ENCODE measurements at regions not wholly inside any gene's neighbourhood (a gene's known extent, or its start where the extent isn't known, plus 50 kb on each side); places are given as distances from the start of the nearest gene placed in this dataset.

DNA sequence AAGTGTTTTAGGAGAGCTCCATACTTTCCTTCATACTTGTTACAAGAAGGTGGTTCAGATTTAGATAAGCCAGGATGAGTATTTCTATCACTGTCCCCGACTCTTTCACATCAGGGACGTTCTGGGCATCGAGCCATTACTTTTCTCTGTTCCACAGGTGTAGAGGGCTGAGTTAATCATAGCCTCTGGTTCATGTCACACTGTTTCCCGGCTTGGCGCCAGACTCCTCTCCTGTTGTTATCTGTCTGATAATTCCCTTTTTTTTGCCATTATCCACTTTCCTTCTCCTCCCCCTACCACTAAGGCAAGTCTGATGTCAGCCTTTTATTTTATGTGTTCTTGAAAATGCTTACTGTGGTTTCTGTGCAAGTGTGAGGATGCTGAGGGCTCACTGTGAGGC, 593.4 kb downstream of the UTRN start:
- DNase-seq (ENCODE audit: insufficient read length, low spot score, missing footprints) = no peak
- Histone ChIP-seq H3K9me3 (ENCODE audit: low read depth, low read length) (no peaks in the 10 kb centered on the region), H3K79me2 (ENCODE audit: insufficient read depth, low read length) (no peaks in the 10 kb centered on the region), H3K27ac (ENCODE audit: low read depth, low read length) (no peak overlapping the region), H3K27me3 (ENCODE audit: insufficient read depth, low read length) (no peaks in the 10 kb centered on the region), H2AFZ (ENCODE audit: low read length) (no peak overlapping the region), H4K20me1 (ENCODE audit: insufficient read depth, low read length) (no peaks in the 10 kb centered on the region), H3K36me3 (ENCODE audit: insufficient read depth, low read length) (no peaks in the 10 kb centered on the region), H3K4me2 (ENCODE audit: insufficient read depth, low read length) (no peak overlapping the region), H3K4me3 (ENCODE audit: insufficient read depth, low read length) (no peak overlapping the region), H3K4me1 (ENCODE audit: insufficient read depth, low read length) (peaks cover 3% of the 10 kb centered on the region)
- TF ChIP-seq, protein P1, sequence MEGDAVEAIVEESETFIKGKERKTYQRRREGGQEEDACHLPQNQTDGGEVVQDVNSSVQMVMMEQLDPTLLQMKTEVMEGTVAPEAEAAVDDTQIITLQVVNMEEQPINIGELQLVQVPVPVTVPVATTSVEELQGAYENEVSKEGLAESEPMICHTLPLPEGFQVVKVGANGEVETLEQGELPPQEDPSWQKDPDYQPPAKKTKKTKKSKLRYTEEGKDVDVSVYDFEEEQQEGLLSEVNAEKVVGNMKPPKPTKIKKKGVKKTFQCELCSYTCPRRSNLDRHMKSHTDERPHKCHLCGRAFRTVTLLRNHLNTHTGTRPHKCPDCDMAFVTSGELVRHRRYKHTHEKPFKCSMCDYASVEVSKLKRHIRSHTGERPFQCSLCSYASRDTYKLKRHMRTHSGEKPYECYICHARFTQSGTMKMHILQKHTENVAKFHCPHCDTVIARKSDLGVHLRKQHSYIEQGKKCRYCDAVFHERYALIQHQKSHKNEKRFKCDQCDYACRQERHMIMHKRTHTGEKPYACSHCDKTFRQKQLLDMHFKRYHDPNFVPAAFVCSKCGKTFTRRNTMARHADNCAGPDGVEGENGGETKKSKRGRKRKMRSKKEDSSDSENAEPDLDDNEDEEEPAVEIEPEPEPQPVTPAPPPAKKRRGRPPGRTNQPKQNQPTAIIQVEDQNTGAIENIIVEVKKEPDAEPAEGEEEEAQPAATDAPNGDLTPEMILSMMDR (IDR thresholded peaks at IDR 0.05; ENCODE audit: extremely low read depth, low read depth, low read length) = no peak

DNA sequence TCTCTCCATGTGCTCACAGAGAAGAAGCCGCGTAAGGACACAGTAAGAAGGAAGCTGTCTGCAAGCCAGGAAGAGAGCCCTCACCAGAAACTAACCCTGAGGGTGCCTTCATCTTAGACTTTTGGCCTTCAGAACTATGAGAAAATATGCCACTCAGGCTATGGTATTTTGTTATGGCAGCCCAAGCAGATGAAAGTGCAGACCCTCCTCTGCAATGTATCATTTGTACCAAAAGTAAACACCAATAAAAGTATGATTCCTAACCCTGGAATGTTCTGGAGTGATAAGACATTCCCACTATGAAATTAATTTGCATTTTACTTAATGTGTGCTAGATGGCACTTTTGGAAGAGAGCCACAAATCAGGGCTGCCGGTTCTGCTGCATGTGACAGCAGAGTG, 594.3 kb downstream of the UTRN start:
- Histone ChIP-seq H3K4me2 (ENCODE audit: insufficient read depth, low read length) (no peak overlapping the region), H3K9me3 (ENCODE audit: low read depth, low read length) (no peaks in the 10 kb centered on the region), H3K4me3 (ENCODE audit: insufficient read depth, low read length) (no peak overlapping the region), H2AFZ (ENCODE audit: low read length) (peak overlapping the region; percentile 18), H3K36me3 (ENCODE audit: insufficient read depth, low read length) (no peaks in the 10 kb centered on the region), H3K79me2 (ENCODE audit: insufficient read depth, low read length) (no peaks in the 10 kb centered on the region), H3K4me1 (ENCODE audit: insufficient read depth, low read length) (peaks cover 3% of the 10 kb centered on the region), H3K27me3 (ENCODE audit: insufficient read depth, low read length) (no peaks in the 10 kb centered on the region), H3K27ac (ENCODE audit: low read depth, low read length) (no peak overlapping the region), H4K20me1 (ENCODE audit: insufficient read depth, low read length) (no peaks in the 10 kb centered on the region)
- TF ChIP-seq, protein P1 (IDR thresholded peaks at IDR 0.05; ENCODE audit: extremely low read depth, low read depth, low read length) = no peak
- no peak for DNase-seq (ENCODE audit: insufficient read length, low spot score, missing footprints)

DNA sequence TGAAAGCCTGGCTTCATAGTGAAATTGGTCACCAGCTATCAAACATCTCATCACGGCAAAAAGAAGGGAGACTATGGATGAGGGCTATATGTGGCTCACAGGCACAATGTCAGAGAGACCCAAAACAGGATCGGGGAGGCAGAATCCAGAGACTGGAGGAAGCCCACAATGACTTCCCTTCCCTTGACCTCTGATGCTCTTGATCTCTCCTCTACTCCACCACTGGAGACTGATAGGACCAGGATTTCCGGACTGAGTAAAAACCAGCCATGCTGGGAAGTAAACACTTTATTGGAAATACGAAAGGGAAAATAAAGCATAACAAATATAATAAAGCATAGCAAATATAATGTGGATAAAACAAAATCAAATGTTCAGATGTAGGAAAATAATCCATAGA, 597.3 kb downstream of the UTRN start:
- no peak overlapping the region for H2AFZ ChIP-seq (ENCODE audit: low read length)
- no peaks in the 10 kb centered on the region for H3K36me3 ChIP-seq (ENCODE audit: insufficient read depth, low read length)

DNA sequence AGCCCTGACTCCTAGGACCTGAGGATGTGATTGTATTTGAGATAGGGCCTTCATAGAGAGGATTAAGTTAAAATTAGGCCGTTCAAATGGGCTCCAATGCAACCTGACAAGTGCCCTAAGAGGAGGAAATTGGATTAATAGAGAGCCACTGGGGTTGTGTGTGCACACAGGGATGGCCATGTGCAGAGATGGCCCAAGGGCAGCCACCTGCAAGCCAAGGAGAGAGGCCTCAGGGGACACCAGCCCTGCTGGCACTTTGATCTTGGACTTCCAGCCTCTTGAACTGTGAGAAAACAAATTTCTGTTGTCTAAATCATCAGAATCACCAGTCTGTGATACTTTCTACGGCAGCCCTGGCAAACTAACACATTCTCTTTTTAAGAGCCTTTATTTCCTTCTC, 598.8 kb downstream of the UTRN start:
- Histone ChIP-seq H3K9me3 (ENCODE audit: low read depth, low read length) (no peaks in the 10 kb centered on the region), H3K4me2 (ENCODE audit: insufficient read depth, low read length) (no peak overlapping the region), H3K27me3 (ENCODE audit: insufficient read depth, low read length) (no peaks in the 10 kb centered on the region), H3K4me1 (ENCODE audit: insufficient read depth, low read length) (peaks cover 3% of the 10 kb centered on the region), H3K79me2 (ENCODE audit: insufficient read depth, low read length) (no peaks in the 10 kb centered on the region), H3K36me3 (ENCODE audit: insufficient read depth, low read length) (no peaks in the 10 kb centered on the region), H3K27ac (ENCODE audit: low read depth, low read length) (no peak overlapping the region), H4K20me1 (ENCODE audit: insufficient read depth, low read length) (no peaks in the 10 kb centered on the region), H2AFZ (ENCODE audit: low read length) (no peak overlapping the region), H3K4me3 (ENCODE audit: insufficient read depth, low read length) (no peak overlapping the region)
- TF ChIP-seq, protein P1 (IDR thresholded peaks at IDR 0.05; ENCODE audit: extremely low read depth, low read depth, low read length) = no peak
- no peak for DNase-seq (ENCODE audit: insufficient read length, low spot score, missing footprints)

More for the DNA sequence above, 597.3 kb downstream of the UTRN start:
- H3K4me3 ChIP-seq (ENCODE audit: insufficient read depth, low read length) = no peak overlapping the region
- TF ChIP-seq, protein P1 (IDR thresholded peaks at IDR 0.05; ENCODE audit: extremely low read depth, low read depth, low read length) = no peak
- H3K79me2 ChIP-seq (ENCODE audit: insufficient read depth, low read length) = no peaks in the 10 kb centered on the region
- H3K27me3 ChIP-seq (ENCODE audit: insufficient read depth, low read length) = no peaks in the 10 kb centered on the region
- peaks cover 3% of the 10 kb centered on the region for H3K4me1 ChIP-seq (ENCODE audit: insufficient read depth, low read length)
- H4K20me1 ChIP-seq (ENCODE audit: insufficient read depth, low read length) = no peaks in the 10 kb centered on the region
- H3K27ac ChIP-seq (ENCODE audit: low read depth, low read length) = no peak overlapping the region
- DNase-seq (ENCODE audit: insufficient read length, low spot score, missing footprints) = no peak
- no peaks in the 10 kb centered on the region for H3K9me3 ChIP-seq (ENCODE audit: low read depth, low read length)
- no peak overlapping the region for H3K4me2 ChIP-seq (ENCODE audit: insufficient read depth, low read length)

Measured in osteoblast (primary cell).